ENCODE measurements at regions not wholly inside any gene's neighbourhood (a gene's known extent, or its start where the extent isn't known, plus 50 kb on each side); places are given as distances from the start of the nearest gene placed in this dataset.

GRCh38 chr7:27382307-27382706, 139.7 kb downstream of the EVX1 start:
- Mint-ChIP-seq H3K27me3 (peaks cover 6% of the 10 kb centered on the region), H3K36me3 (no peaks in the 10 kb centered on the region), H3K9me3 (ENCODE audit: low read depth) (no peaks in the 10 kb centered on the region), H3K4me1 (ENCODE audit: low read depth) (no peaks in the 10 kb centered on the region), H3K27ac (no peak overlapping the region), H3K4me3 (no peak overlapping the region)

GRCh38 chr7:27386581-27386980, 144.0 kb downstream of the EVX1 start:
- Mint-ChIP-seq H3K27ac (no peak overlapping the region), H3K36me3 (no peaks in the 10 kb centered on the region), H3K9me3 (ENCODE audit: low read depth) (no peaks in the 10 kb centered on the region), H3K27me3 (peaks cover 8% of the 10 kb centered on the region), H3K4me3 (no peak overlapping the region), H3K4me1 (ENCODE audit: low read depth) (no peaks in the 10 kb centered on the region)

GRCh38 chr7:27387864-27388263, 145.3 kb downstream of the EVX1 start:
- no peaks in the 10 kb centered on the region for H3K4me1 Mint-ChIP-seq (ENCODE audit: low read depth)
- H3K27me3 Mint-ChIP-seq = peaks cover 8% of the 10 kb centered on the region
- H3K4me3 Mint-ChIP-seq = no peak overlapping the region
- H3K36me3 Mint-ChIP-seq = no peaks in the 10 kb centered on the region
- no peak overlapping the region for H3K27ac Mint-ChIP-seq
- no peaks in the 10 kb centered on the region for H3K9me3 Mint-ChIP-seq (ENCODE audit: low read depth)

- no peaks in the 10 kb centered on the region for H3K9me3 Mint-ChIP-seq (ENCODE audit: low read depth)
- H3K27ac Mint-ChIP-seq = no peak overlapping the region
- H3K4me3 Mint-ChIP-seq = no peak overlapping the region
- H3K36me3 Mint-ChIP-seq = no peaks in the 10 kb centered on the region
- H3K27me3 Mint-ChIP-seq = peaks cover 8% of the 10 kb centered on the region
- no peaks in the 10 kb centered on the region for H3K4me1 Mint-ChIP-seq (ENCODE audit: low read depth)
Observed at GRCh38 chr7:27388561-27388960, 146.0 kb downstream of the EVX1 start.

- H3K36me3 Mint-ChIP-seq = no peaks in the 10 kb centered on the region
- H3K27me3 Mint-ChIP-seq = peaks cover 10% of the 10 kb centered on the region
- no peaks in the 10 kb centered on the region for H3K9me3 Mint-ChIP-seq (ENCODE audit: low read depth)
- H3K4me1 Mint-ChIP-seq (ENCODE audit: low read depth) = no peaks in the 10 kb centered on the region
- no peak overlapping the region for H3K27ac Mint-ChIP-seq
- H3K4me3 Mint-ChIP-seq = no peak overlapping the region
Observed at GRCh38 chr7:27389496-27389895, 146.9 kb downstream of the EVX1 start.

- Mint-ChIP-seq H3K4me3 (no peak overlapping the region), H3K4me1 (ENCODE audit: low read depth) (no peaks in the 10 kb centered on the region), H3K27me3 (peaks cover 11% of the 10 kb centered on the region), H3K36me3 (no peaks in the 10 kb centered on the region), H3K27ac (no peak overlapping the region), H3K9me3 (ENCODE audit: low read depth) (no peaks in the 10 kb centered on the region)
Observed at GRCh38 chr7:27392477-27392876, 149.9 kb downstream of the EVX1 start.

- no peaks in the 10 kb centered on the region for H3K9me3 Mint-ChIP-seq (ENCODE audit: low read depth)
- H3K36me3 Mint-ChIP-seq = no peaks in the 10 kb centered on the region
Observed at GRCh38 chr7:27394871-27395270, 152.3 kb downstream of the EVX1 start.

GRCh38 chr7:27395626-27396025, 153.0 kb downstream of the EVX1 start:
- Mint-ChIP-seq H3K36me3 (no peaks in the 10 kb centered on the region), H3K4me3 (no peak overlapping the region), H3K27me3 (peaks cover 6% of the 10 kb centered on the region), H3K27ac (no peak overlapping the region), H3K9me3 (ENCODE audit: low read depth) (no peaks in the 10 kb centered on the region), H3K4me1 (ENCODE audit: low read depth) (no peaks in the 10 kb centered on the region)

More at GRCh38 chr7:27394871-27395270, 152.3 kb downstream of the EVX1 start:
- Mint-ChIP-seq H3K27ac (no peak overlapping the region), H3K27me3 (peaks cover 7% of the 10 kb centered on the region), H3K4me1 (ENCODE audit: low read depth) (no peaks in the 10 kb centered on the region), H3K4me3 (no peak overlapping the region)

- Mint-ChIP-seq H3K9me3 (ENCODE audit: low read depth) (peaks cover 7% of the 10 kb centered on the region), H3K4me1 (ENCODE audit: low read depth) (no peaks in the 10 kb centered on the region), H3K4me3 (no peak overlapping the region), H3K27me3 (peaks cover 10% of the 10 kb centered on the region), H3K27ac (no peak overlapping the region), H3K36me3 (no peaks in the 10 kb centered on the region)
Observed at GRCh38 chr7:27397503-27397902, 154.9 kb downstream of the EVX1 start.

- Mint-ChIP-seq H3K4me3 (no peak overlapping the region), H3K36me3 (no peaks in the 10 kb centered on the region), H3K4me1 (ENCODE audit: low read depth) (no peaks in the 10 kb centered on the region), H3K27me3 (peaks cover 10% of the 10 kb centered on the region), H3K27ac (no peak overlapping the region), H3K9me3 (ENCODE audit: low read depth) (peaks cover 7% of the 10 kb centered on the region)
Observed at GRCh38 chr7:27398851-27399250, 156.2 kb downstream of the EVX1 start.

- H3K4me3 Mint-ChIP-seq = no peak overlapping the region
- no peaks in the 10 kb centered on the region for H3K36me3 Mint-ChIP-seq
- no peaks in the 10 kb centered on the region for H3K4me1 Mint-ChIP-seq (ENCODE audit: low read depth)
- H3K9me3 Mint-ChIP-seq (ENCODE audit: low read depth) = peaks cover 7% of the 10 kb centered on the region
- H3K27ac Mint-ChIP-seq = no peak overlapping the region
- peaks cover 8% of the 10 kb centered on the region for H3K27me3 Mint-ChIP-seq
Observed at GRCh38 chr7:27399791-27400567, 157.4 kb downstream of the EVX1 start.

GRCh38 chr7:27405780-27406179, 163.2 kb downstream of the EVX1 start:
- peaks cover 7% of the 10 kb centered on the region for H3K9me3 Mint-ChIP-seq (ENCODE audit: low read depth)
- H3K27me3 Mint-ChIP-seq = peaks cover 6% of the 10 kb centered on the region
- no peak overlapping the region for H3K4me3 Mint-ChIP-seq
- no peaks in the 10 kb centered on the region for H3K4me1 Mint-ChIP-seq (ENCODE audit: low read depth)
- no peaks in the 10 kb centered on the region for H3K36me3 Mint-ChIP-seq
- H3K27ac Mint-ChIP-seq = no peak overlapping the region

GRCh38 chr7:27409311-27409710, 166.7 kb downstream of the EVX1 start:
- H3K27ac Mint-ChIP-seq = no peak overlapping the region
- H3K9me3 Mint-ChIP-seq (ENCODE audit: low read depth) = no peaks in the 10 kb centered on the region
- peaks cover 2% of the 10 kb centered on the region for H3K27me3 Mint-ChIP-seq
- no peaks in the 10 kb centered on the region for H3K36me3 Mint-ChIP-seq
- H3K4me3 Mint-ChIP-seq = no peak overlapping the region
- no peaks in the 10 kb centered on the region for H3K4me1 Mint-ChIP-seq (ENCODE audit: low read depth)

GRCh38 chr7:27409776-27410175, 167.2 kb downstream of the EVX1 start:
- Mint-ChIP-seq H3K27me3 (peaks cover 2% of the 10 kb centered on the region), H3K9me3 (ENCODE audit: low read depth) (no peaks in the 10 kb centered on the region), H3K36me3 (no peaks in the 10 kb centered on the region), H3K27ac (no peak overlapping the region), H3K4me3 (no peak overlapping the region), H3K4me1 (ENCODE audit: low read depth) (no peaks in the 10 kb centered on the region)

GRCh38 chr7:27410812-27411544, 168.4 kb downstream of the EVX1 start:
- Mint-ChIP-seq H3K27ac (no peak overlapping the region), H3K36me3 (no peaks in the 10 kb centered on the region), H3K9me3 (ENCODE audit: low read depth) (no peaks in the 10 kb centered on the region), H3K27me3 (peaks cover 2% of the 10 kb centered on the region), H3K4me1 (ENCODE audit: low read depth) (no peaks in the 10 kb centered on the region), H3K4me3 (no peak overlapping the region)
